K562 (cell line): ENCODE measurements at regions not wholly inside any gene's neighbourhood (a gene's known extent, or its start where the extent isn't known, plus 50 kb on each side); places are given as distances from the start of the nearest gene placed in this dataset.

ENCODE experiments used
- SRF ChIP-seq, 2 experiments: fragments of 250-450, 450-650 bp in 1 of 2; sonication (Bioruptor Pico) in 1 of 2; sonication (generic) in 1 of 2; formaldehyde crosslinking; IDR thresholded peaks; 2 replicates each; pipeline versions ENCODE4 v1.5.0 to v1.5.1; 2020 to 2022; ENCODE audit warnings: mild to moderate bottlenecking in 1 of 2, missing genetic modification reagents in 1 of 2
- ZBTB7A ChIP-seq: IDR thresholded peaks from 2 replicates; pipeline ENCODE4 v1.6.1; 2011; ENCODE audit warnings: low read depth, mild to moderate bottlenecking, low read length, moderate library complexity, borderline replicate concordance; ENCODE audit not compliant: control insufficient read depth
- ZNF140 ChIP-seq: fragments of 250-450 bp; sonication (Bioruptor Pico); IDR thresholded peaks from 2 replicates; pipeline ENCODE4 v1.8.0; 2021; ENCODE audit warnings: moderate library complexity, mild to moderate bottlenecking, inconsistent platforms
- TF ChIP-seq, protein P1 (sequence below), 3 experiments: IDR thresholded peaks in 2 of 3; conservative IDR thresholded peaks in 1 of 3; 2 replicates each; pipeline ENCODE4 v1.5.1; 2011 to 2012; ENCODE audit warnings: low read length in 3 of 3, mild to moderate bottlenecking in 3 of 3, control low read depth in 2 of 3, improper control_type of control experiment in 1 of 3, inconsistent platforms in 1 of 3, low read depth in 1 of 3, mixed read lengths in 1 of 3, moderate library complexity in 1 of 3; ENCODE audit not compliant: insufficient read depth in 2 of 3

DNA sequence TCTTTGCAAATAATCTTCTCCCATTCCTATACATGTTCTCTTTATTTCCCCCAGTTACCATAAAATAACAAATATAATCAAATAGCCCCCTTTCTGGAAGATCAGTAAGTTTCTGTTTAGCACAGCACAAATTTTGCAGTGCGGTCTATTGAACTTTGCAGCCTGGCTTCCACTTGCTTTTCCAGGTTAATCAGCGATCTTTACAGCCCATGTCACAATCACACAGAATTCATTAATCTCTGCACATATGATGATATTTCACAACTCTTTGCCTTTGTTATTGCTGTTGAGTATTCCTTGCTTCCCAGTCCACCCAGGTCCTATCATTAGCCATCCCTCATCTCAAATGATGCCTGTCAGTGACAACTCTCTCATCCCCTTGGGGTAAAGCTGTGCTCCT is 2358.0 kb downstream of the PCDH7 start:
- no peak for TF ChIP-seq ZNF140 (CRISPR knock-in tag)
- TF ChIP-seq SRF (CRISPR knock-in tag; IDR thresholded peaks at IDR 0.05): no peak
- TF ChIP-seq ZBTB7A: no peak
- TF ChIP-seq, protein P1, sequence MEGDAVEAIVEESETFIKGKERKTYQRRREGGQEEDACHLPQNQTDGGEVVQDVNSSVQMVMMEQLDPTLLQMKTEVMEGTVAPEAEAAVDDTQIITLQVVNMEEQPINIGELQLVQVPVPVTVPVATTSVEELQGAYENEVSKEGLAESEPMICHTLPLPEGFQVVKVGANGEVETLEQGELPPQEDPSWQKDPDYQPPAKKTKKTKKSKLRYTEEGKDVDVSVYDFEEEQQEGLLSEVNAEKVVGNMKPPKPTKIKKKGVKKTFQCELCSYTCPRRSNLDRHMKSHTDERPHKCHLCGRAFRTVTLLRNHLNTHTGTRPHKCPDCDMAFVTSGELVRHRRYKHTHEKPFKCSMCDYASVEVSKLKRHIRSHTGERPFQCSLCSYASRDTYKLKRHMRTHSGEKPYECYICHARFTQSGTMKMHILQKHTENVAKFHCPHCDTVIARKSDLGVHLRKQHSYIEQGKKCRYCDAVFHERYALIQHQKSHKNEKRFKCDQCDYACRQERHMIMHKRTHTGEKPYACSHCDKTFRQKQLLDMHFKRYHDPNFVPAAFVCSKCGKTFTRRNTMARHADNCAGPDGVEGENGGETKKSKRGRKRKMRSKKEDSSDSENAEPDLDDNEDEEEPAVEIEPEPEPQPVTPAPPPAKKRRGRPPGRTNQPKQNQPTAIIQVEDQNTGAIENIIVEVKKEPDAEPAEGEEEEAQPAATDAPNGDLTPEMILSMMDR (IDR thresholded peaks at IDR 0.05 in 2 of 3, conservative IDR thresholded peaks at IDR 0.05 in 1 of 3; ENCODE audit: insufficient read depth in 2 of 3, low read depth in 1 of 3, low read length in 3 of 3): no peak
